Suprapubic skin (tissue), 4 donors: ENCODE measurements at regions not wholly inside any gene's neighbourhood (a gene's known extent, or its start where the extent isn't known, plus 50 kb on each side); places are given as distances from the start of the nearest gene placed in this dataset.
"Not testable (repeated sequence)": the region's sequence is repeated elsewhere in the genome, so short reads cannot be mapped to it uniquely, and the experiment has no call there.

Experiments used
- DNase-seq, 2 donors: peaks; one replicate each; pipeline ENCODE4 v3.0.0-alpha.2; 2019; ENCODE audit warnings: low spot score in 2 of 2
- H3K27ac ChIP-seq: fragments of 200-600 bp; sonication (generic); one replicate; pipeline ENCODE4 v1.5.1; 2019
- H3K27me3 ChIP-seq: fragments of 200-600 bp; sonication (generic); one replicate; pipeline ENCODE4 v1.5.1; 2019
- H3K36me3 ChIP-seq: fragments of 200-600 bp; sonication (generic); one replicate; pipeline ENCODE4 v1.5.1; 2019
- H3K4me1 ChIP-seq: fragments of 200-600 bp; sonication (generic); one replicate; pipeline ENCODE4 v1.5.1; 2019
- H3K4me3 ChIP-seq: fragments of 200-600 bp; sonication (generic); one replicate; pipeline ENCODE4 v1.5.1; 2019; ENCODE audit warnings: mild to moderate bottlenecking
- H3K9me3 ChIP-seq: fragments of 200-600 bp; sonication (generic); one replicate; pipeline ENCODE4 v1.5.1; 2019
- CTCF ChIP-seq, 2 donors: fragments of 200-600 bp in 1 of 2; fragments of 450-650 bp in 1 of 2; sonication (generic) in 1 of 2; IDR thresholded peaks; one replicate each; pipeline ENCODE4 v1.5.1; 2016 to 2019; ENCODE audit warnings: antibody characterized with exemption in 2 of 2, mild to moderate bottlenecking in 1 of 2, moderate library complexity in 1 of 2
- EP300 ChIP-seq: sonication (generic); formaldehyde crosslinking; IDR thresholded peaks from one replicate; pipeline ENCODE4 v1.6.1; 2017; ENCODE audit warnings: antibody characterized with exemption
- POLR2A ChIP-seq, 2 donors: fragments of 450-650 bp; IDR thresholded peaks; one replicate each; pipeline ENCODE4 v1.6.1; 2017; ENCODE audit warnings: antibody characterized with exemption in 2 of 2, mild to moderate bottlenecking in 2 of 2, moderate library complexity in 2 of 2
- POLR2AphosphoS5 ChIP-seq, 3 donors: sonication (generic); formaldehyde crosslinking; IDR thresholded peaks; one replicate each; pipeline ENCODE4 v1.6.1; 2017; ENCODE audit warnings: antibody characterized with exemption in 3 of 3
- WGBS: methylation state at CpG from one replicate; pipeline ENCODE4 v1.1.5; 2018; 5-methylcytosine and 5-hydroxymethylcytosine counted together

GRCh38 chr4:33831442-33832066 lies 2412.8 kb downstream of the ARAP2 start:
- 52% methylated on average over 3 of the region's 3 CpGs for WGBS
- no peak for DNase-seq
- no peaks in the 10 kb centered on the region for H3K27me3 ChIP-seq

GRCh38 chr4:33835764-33836163 lies 2408.6 kb downstream of the ARAP2 start:
- 96% methylated on average over 3 of the region's 3 CpGs for WGBS
- not testable (repeated sequence) for H3K27ac ChIP-seq, H3K36me3 ChIP-seq, DNase-seq, H3K4me3 ChIP-seq, H3K27me3 ChIP-seq, H3K4me1 ChIP-seq, H3K9me3 ChIP-seq

More at GRCh38 chr4:33831442-33832066, 2412.8 kb downstream of the ARAP2 start:
- no peak overlapping the region for H3K27ac ChIP-seq
- no peaks in the 10 kb centered on the region for H3K36me3 ChIP-seq
- no peaks in the 10 kb centered on the region for H3K4me1 ChIP-seq
- H3K4me3 ChIP-seq: no peak overlapping the region
- H3K9me3 ChIP-seq: no peaks in the 10 kb centered on the region
- TF ChIP-seq POLR2A (IDR thresholded peaks at IDR 0.05) (no peak), CTCF (IDR thresholded peaks at IDR 0.05) (no peak), POLR2AphosphoS5 (IDR thresholded peaks at IDR 0.05) (no peak), EP300 (no peak)

GRCh38 chr4:33837043-33837838 lies 2407.1 kb downstream of the ARAP2 start:
- DNase-seq: no peak
- WGBS: 82% methylated on average over 5 of the region's 5 CpGs

GRCh38 chr4:33841120-33841519 lies 2403.2 kb downstream of the ARAP2 start:
- WGBS: 50% methylated on average over 1 of the region's 1 CpG
- H3K4me1 ChIP-seq: no peaks in the 10 kb centered on the region
- no peak overlapping the region for H3K27ac ChIP-seq
- no peaks in the 10 kb centered on the region for H3K9me3 ChIP-seq
- no peak for DNase-seq
- no peak for TF ChIP-seq CTCF (IDR thresholded peaks at IDR 0.05)
- TF ChIP-seq EP300: no peak
- no peak for TF ChIP-seq POLR2AphosphoS5 (IDR thresholded peaks at IDR 0.05)
- TF ChIP-seq POLR2A (IDR thresholded peaks at IDR 0.05): no peak
- H3K27me3 ChIP-seq: no peaks in the 10 kb centered on the region
- no peak overlapping the region for H3K4me3 ChIP-seq
- H3K36me3 ChIP-seq: no peaks in the 10 kb centered on the region

More at GRCh38 chr4:33837043-33837838, 2407.1 kb downstream of the ARAP2 start:
- Histone ChIP-seq H3K9me3 (no peaks in the 10 kb centered on the region), H3K27ac (no peak overlapping the region), H3K36me3 (no peaks in the 10 kb centered on the region), H3K4me3 (no peak overlapping the region), H3K4me1 (no peaks in the 10 kb centered on the region), H3K27me3 (no peaks in the 10 kb centered on the region)
- TF ChIP-seq POLR2A (IDR thresholded peaks at IDR 0.05) (no peak), POLR2AphosphoS5 (IDR thresholded peaks at IDR 0.05) (no peak), EP300 (no peak), CTCF (IDR thresholded peaks at IDR 0.05) (no peak)

- no peak for DNase-seq
- 71% methylated on average over 3 of the region's 3 CpGs for WGBS
- Histone ChIP-seq H3K9me3 (peaks cover 4% of the 10 kb centered on the region), H3K27me3 (no peaks in the 10 kb centered on the region), H3K36me3 (no peaks in the 10 kb centered on the region), H3K27ac (no peak overlapping the region), H3K4me1 (no peaks in the 10 kb centered on the region), H3K4me3 (no peak overlapping the region)
- TF ChIP-seq CTCF (IDR thresholded peaks at IDR 0.05): no peak
- TF ChIP-seq POLR2A (IDR thresholded peaks at IDR 0.05): no peak
- no peak for TF ChIP-seq POLR2AphosphoS5 (IDR thresholded peaks at IDR 0.05)
- no peak for TF ChIP-seq EP300
Measured at GRCh38 chr4:33850371-33850902, 2393.9 kb downstream of the ARAP2 start.

GRCh38 chr4:33853670-33854069 lies 2390.6 kb downstream of the ARAP2 start:
- not testable (repeated sequence) for H3K9me3 ChIP-seq, H3K27me3 ChIP-seq

More at GRCh38 chr4:33853670-33854069, 2390.6 kb downstream of the ARAP2 start:
- not testable (repeated sequence) for H3K36me3 ChIP-seq, H3K4me3 ChIP-seq, H3K4me1 ChIP-seq, H3K27ac ChIP-seq, DNase-seq
